Neural progenitor cell (in vitro differentiated cells): ENCODE measurements at regions not wholly inside any gene's neighbourhood (a gene's known extent, or its start where the extent isn't known, plus 50 kb on each side); places are given as distances from the start of the nearest gene placed in this dataset.

Source experiments
- DNase-seq: peaks from one replicate; pipeline ENCODE4 v3.0.0-alpha.2; 2016; ENCODE audit warnings: low spot score
- H2AFZ ChIP-seq: fragments of 200-600 bp; sonication (generic); replicated peaks from 2 replicates; pipeline ENCODE4 v1.6.1; 2016; ENCODE audit warnings: antibody characterized with exemption
- H3F3A ChIP-seq: fragments of 200-600 bp; sonication (generic); 2 replicates; pipeline ENCODE4 v1.6.1; 2016; ENCODE audit warnings: antibody characterized with exemption, low read depth
- H3K27ac ChIP-seq: fragments of 200-600 bp; sonication (generic); 2 replicates; pipeline ENCODE4 v1.5.1; 2016; ENCODE audit warnings: mild to moderate bottlenecking
- H3K27me3 ChIP-seq: fragments of 200-600 bp; sonication (generic); 2 replicates; pipeline ENCODE4 v1.6.1; 2016; ENCODE audit warnings: mild to moderate bottlenecking, moderate library complexity
- H3K36me3 ChIP-seq: fragments of 200-600 bp; sonication (generic); 2 replicates; pipeline ENCODE4 v1.5.1; 2016
- H3K4me1 ChIP-seq: fragments of 200-600 bp; sonication (generic); 2 replicates; pipeline ENCODE4 v1.6.1; 2016; ENCODE audit warnings: mixed run types
- H3K4me2 ChIP-seq: fragments of 200-600 bp; sonication (generic); 2 replicates; pipeline ENCODE4 v1.6.1; 2016
- H3K4me3 ChIP-seq: fragments of 200-600 bp; sonication (generic); 2 replicates; pipeline ENCODE4 v1.5.1; 2016
- H3K79me2 ChIP-seq: fragments of 200-600 bp; sonication (generic); 2 replicates; pipeline ENCODE4 v1.6.1; 2016; ENCODE audit warnings: low read depth
- H3K9ac ChIP-seq: fragments of 200-600 bp; sonication (generic); 2 replicates; pipeline ENCODE4 v1.6.1; 2016
- H3K9me3 ChIP-seq: fragments of 200-600 bp; sonication (generic); 2 replicates; pipeline ENCODE4 v1.5.1; 2016; ENCODE audit warnings: low read depth
- H4K20me1 ChIP-seq: fragments of 200-600 bp; sonication (generic); 2 replicates; pipeline ENCODE4 v1.6.1; 2016; ENCODE audit warnings: low read depth
- H3K27ac Mint-ChIP-seq: 3 replicates; pipeline ENCODE4 v1.8.0; 2021; ENCODE audit warnings: mixed read lengths
- H3K27me3 Mint-ChIP-seq: 2 replicates; pipeline ENCODE4 v1.8.0; 2022; ENCODE audit warnings: low read depth, mild to moderate bottlenecking, inconsistent platforms, moderate library complexity, mixed read lengths; ENCODE audit not compliant: insufficient read depth
- H3K36me3 Mint-ChIP-seq: 3 replicates; pipeline ENCODE4 v1.8.0; 2021; ENCODE audit warnings: mixed read lengths
- H3K4me1 Mint-ChIP-seq: 3 replicates; pipeline ENCODE4 v1.8.0; 2021; ENCODE audit warnings: mixed read lengths
- H3K4me3 Mint-ChIP-seq: 3 replicates; pipeline ENCODE4 v1.8.0; 2021; ENCODE audit warnings: mild to moderate bottlenecking, moderate library complexity, mixed read lengths
- H3K9me3 Mint-ChIP-seq: 3 replicates; pipeline ENCODE4 v1.8.0; 2020; ENCODE audit warnings: mixed read lengths
- EZH2 ChIP-seq: fragments of 200-600 bp; sonication (generic); IDR thresholded peaks from 2 replicates; pipeline ENCODE4 v1.6.1; 2017; ENCODE audit warnings: antibody characterized with exemption, mild to moderate bottlenecking, moderate library complexity
- EZH2phosphoT487 ChIP-seq: fragments of 200-600 bp; sonication (generic); IDR thresholded peaks from 2 replicates; pipeline ENCODE4 v1.6.1; 2017; ENCODE audit warnings: antibody characterized with exemption
- TF ChIP-seq, protein P1 (sequence below): fragments of 200-600 bp; sonication (generic); IDR thresholded peaks from 2 replicates; pipeline ENCODE4 v1.5.1; 2017; ENCODE audit warnings: antibody characterized with exemption, mild to moderate bottlenecking

DNA sequence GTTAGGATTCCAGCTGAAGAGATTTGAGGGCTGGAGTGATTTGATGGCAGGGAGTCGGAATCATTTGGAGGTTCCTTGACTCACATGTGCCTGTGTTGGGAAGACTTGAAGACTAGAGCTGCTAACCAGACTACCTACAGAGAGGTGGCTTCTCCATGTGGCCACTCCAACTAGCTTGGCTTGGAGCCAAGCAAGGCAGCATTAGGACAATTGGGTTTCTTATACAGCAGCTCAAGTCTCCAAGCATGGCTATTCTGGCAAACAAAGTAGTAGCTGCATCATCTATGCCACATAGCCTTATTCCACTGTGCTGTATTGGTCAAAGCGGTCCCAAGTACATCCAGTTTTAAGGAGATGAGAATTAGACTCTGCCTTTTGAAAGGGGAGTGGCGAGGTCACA, 171.7 kb upstream of the SLC4A4 start:
- Histone ChIP-seq H2AFZ (no peak overlapping the region), H3K27me3 (no peaks in the 10 kb centered on the region), H4K20me1 (no peaks in the 10 kb centered on the region), H3K36me3 (no peaks in the 10 kb centered on the region), H3K27ac (no peak overlapping the region), H3K9ac (no peak overlapping the region), H3K4me3 (no peak overlapping the region), H3F3A (no peaks in the 10 kb centered on the region), H3K4me2 (no peak overlapping the region), H3K9me3 (no peaks in the 10 kb centered on the region), H3K4me1 (no peaks in the 10 kb centered on the region), H3K79me2 (no peaks in the 10 kb centered on the region)
- H3K9me3 Mint-ChIP-seq, result no peaks in the 10 kb centered on the region
- H3K27me3 Mint-ChIP-seq, result no peaks in the 10 kb centered on the region
- no peak overlapping the region for H3K27ac Mint-ChIP-seq
- no peak overlapping the region for H3K4me3 Mint-ChIP-seq
- no peaks in the 10 kb centered on the region for H3K36me3 Mint-ChIP-seq
- no peak for DNase-seq
- TF ChIP-seq EZH2phosphoT487 (no peak), EZH2 (no peak)
- TF ChIP-seq, protein P1, sequence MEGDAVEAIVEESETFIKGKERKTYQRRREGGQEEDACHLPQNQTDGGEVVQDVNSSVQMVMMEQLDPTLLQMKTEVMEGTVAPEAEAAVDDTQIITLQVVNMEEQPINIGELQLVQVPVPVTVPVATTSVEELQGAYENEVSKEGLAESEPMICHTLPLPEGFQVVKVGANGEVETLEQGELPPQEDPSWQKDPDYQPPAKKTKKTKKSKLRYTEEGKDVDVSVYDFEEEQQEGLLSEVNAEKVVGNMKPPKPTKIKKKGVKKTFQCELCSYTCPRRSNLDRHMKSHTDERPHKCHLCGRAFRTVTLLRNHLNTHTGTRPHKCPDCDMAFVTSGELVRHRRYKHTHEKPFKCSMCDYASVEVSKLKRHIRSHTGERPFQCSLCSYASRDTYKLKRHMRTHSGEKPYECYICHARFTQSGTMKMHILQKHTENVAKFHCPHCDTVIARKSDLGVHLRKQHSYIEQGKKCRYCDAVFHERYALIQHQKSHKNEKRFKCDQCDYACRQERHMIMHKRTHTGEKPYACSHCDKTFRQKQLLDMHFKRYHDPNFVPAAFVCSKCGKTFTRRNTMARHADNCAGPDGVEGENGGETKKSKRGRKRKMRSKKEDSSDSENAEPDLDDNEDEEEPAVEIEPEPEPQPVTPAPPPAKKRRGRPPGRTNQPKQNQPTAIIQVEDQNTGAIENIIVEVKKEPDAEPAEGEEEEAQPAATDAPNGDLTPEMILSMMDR, result no peak
- H3K4me1 Mint-ChIP-seq, result peaks cover 3% of the 10 kb centered on the region

DNA sequence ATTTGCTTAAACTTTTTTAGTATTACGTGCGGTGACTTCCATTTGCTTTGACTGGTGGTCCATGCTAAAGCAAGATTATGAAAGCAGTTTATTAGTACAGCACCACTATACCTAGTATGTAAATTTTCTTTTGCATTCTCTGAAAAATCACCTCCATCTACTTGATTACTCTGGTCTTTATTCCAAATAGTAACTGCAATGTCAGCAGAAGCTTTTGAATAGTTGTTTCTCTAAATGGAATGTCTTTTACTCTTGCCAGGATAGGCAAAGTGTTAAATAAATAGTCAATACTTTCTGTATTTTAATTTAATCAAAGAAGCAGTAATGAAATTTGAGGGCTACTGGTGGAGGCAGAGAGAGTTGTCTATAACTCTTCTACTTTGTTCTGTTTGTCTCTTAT, 167.2 kb upstream of the SLC4A4 start:
- Mint-ChIP-seq H3K4me1 (no peaks in the 10 kb centered on the region), H3K27me3 (no peaks in the 10 kb centered on the region), H3K9me3 (peaks cover 11% of the 10 kb centered on the region), H3K27ac (no peak overlapping the region), H3K4me3 (no peak overlapping the region), H3K36me3 (no peaks in the 10 kb centered on the region)
- no peak for TF ChIP-seq EZH2phosphoT487
- no peak for TF ChIP-seq EZH2
- TF ChIP-seq, protein P1, result no peak
- Histone ChIP-seq H4K20me1 (no peaks in the 10 kb centered on the region), H3K36me3 (no peaks in the 10 kb centered on the region), H3K4me3 (no peak overlapping the region), H3K4me2 (no peak overlapping the region), H3K27me3 (no peaks in the 10 kb centered on the region), H3K27ac (no peak overlapping the region), H3K9ac (no peak overlapping the region), H3K79me2 (no peaks in the 10 kb centered on the region), H3K4me1 (no peaks in the 10 kb centered on the region), H3K9me3 (no peaks in the 10 kb centered on the region), H2AFZ (no peak overlapping the region), H3F3A (no peaks in the 10 kb centered on the region)
- no peak for DNase-seq

DNA sequence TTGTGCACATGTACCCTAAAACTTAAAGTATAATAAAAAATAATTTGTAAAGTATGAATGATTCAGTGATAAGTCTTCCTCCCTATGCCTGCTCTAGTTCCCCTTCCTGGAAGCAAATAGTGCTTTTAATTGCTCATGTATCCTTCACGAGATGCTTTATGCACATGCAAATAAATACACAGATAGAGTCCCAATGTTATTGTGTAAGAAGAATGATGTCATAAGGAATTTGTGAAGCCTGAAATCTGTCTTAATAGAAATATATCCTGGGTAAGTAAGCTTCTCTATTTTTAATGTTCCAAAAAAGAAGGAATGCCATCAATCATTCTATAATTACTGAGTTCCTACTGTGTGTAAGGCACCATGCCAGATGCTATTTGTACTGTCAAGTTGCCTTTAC, 157.5 kb upstream of the SLC4A4 start:
- no peak for DNase-seq
- no peaks in the 10 kb centered on the region for H3K9me3 Mint-ChIP-seq
- Histone ChIP-seq H3K4me3 (no peak overlapping the region), H3K79me2 (no peaks in the 10 kb centered on the region), H3K4me2 (no peak overlapping the region), H3K27ac (no peak overlapping the region), H3K9ac (no peak overlapping the region), H4K20me1 (peaks cover 6% of the 10 kb centered on the region), H3K9me3 (no peaks in the 10 kb centered on the region), H3K27me3 (peaks cover 22% of the 10 kb centered on the region), H3F3A (no peaks in the 10 kb centered on the region), H3K4me1 (no peaks in the 10 kb centered on the region), H2AFZ (no peak overlapping the region), H3K36me3 (no peaks in the 10 kb centered on the region)
- H3K4me3 Mint-ChIP-seq, result no peak overlapping the region
- no peaks in the 10 kb centered on the region for H3K36me3 Mint-ChIP-seq
- H3K27ac Mint-ChIP-seq, result no peak overlapping the region
- peaks cover 5% of the 10 kb centered on the region for H3K27me3 Mint-ChIP-seq
- no peak for TF ChIP-seq EZH2
- TF ChIP-seq, protein P1, result no peak
- TF ChIP-seq EZH2phosphoT487, result no peak
- H3K4me1 Mint-ChIP-seq, result no peaks in the 10 kb centered on the region
